HEK293 (cell line): ENCODE measurements at regions not wholly inside any gene's neighbourhood (a gene's known extent, or its start where the extent isn't known, plus 50 kb on each side); places are given as distances from the start of the nearest gene placed in this dataset.

Experiments
- CTCF ChIA-PET: fragments of 350-600 bp; formaldehyde crosslinking; extraction: SDS; loops from one replicate; lab custom pipeline; 2021; ENCODE audit warnings: antibody characterized with exemption; lab: Yijun Ruan, JAX
- POLR2A ChIA-PET: fragments of 300-600 bp; formaldehyde crosslinking; extraction: SDS; loops from one replicate; lab custom pipeline; 2020; ENCODE audit warnings: antibody characterized with exemption, inconsistent platforms; lab: Yijun Ruan, JAX
- H3K27ac ChIP-seq: fragments of 200-500 bp; sonication (Bioruptor generic); 2 replicates; pipeline ENCODE4 v1.5.1; 2014; ENCODE audit warnings: low read depth, low read length, control low read depth, inconsistent platforms; ENCODE audit errors: extremely low read depth
- H3K36me3 ChIP-seq, 2 experiments: fragments of 200-500 bp in 1 of 2; sonication (Bioruptor generic) in 1 of 2; 1 replicate in 1 of 2; 2 replicates in 1 of 2; pipeline ENCODE4 v1.5.1; 2014 to 2017; ENCODE audit warnings: inconsistent platforms in 2 of 2, low read length in 2 of 2; ENCODE audit not compliant: control insufficient read depth in 2 of 2, insufficient read depth in 1 of 2
- H3K4me1 ChIP-seq: fragments of 200-500 bp; sonication (Bioruptor generic); 2 replicates; pipeline ENCODE4 v1.5.1; 2014; ENCODE audit warnings: mild to moderate bottlenecking, low read length, inconsistent platforms; ENCODE audit not compliant: control insufficient read depth, insufficient read depth
- H3K4me3 ChIP-seq: 2 replicates; pipeline ENCODE4 v1.5.1; 2011; ENCODE audit warnings: low read depth, mild to moderate bottlenecking, control low read depth, low read length, moderate library complexity
- H3K9me3 ChIP-seq: fragments of 200-500 bp; sonication (Bioruptor generic); 2 replicates; pipeline ENCODE4 v1.5.1; 2014; ENCODE audit warnings: low read depth, low read length, inconsistent platforms; ENCODE audit not compliant: control insufficient read depth, insufficient read depth
- FEZF1 ChIP-seq: fragments of 450-650 bp; formaldehyde crosslinking; IDR thresholded peaks from 2 replicates; pipeline ENCODE4 v1.5.1; 2016; ENCODE audit warnings: missing biosample characterization, missing genetic modification characterization
- KLF8 ChIP-seq: fragments of 450-650 bp; formaldehyde crosslinking; IDR thresholded peaks from 2 replicates; pipeline ENCODE4 v1.5.1; 2016; ENCODE audit warnings: missing biosample characterization, missing genetic modification characterization
- OSR2 ChIP-seq: fragments of 450-650 bp; formaldehyde crosslinking; IDR thresholded peaks from 2 replicates; pipeline ENCODE4 v1.5.1; 2016; ENCODE audit warnings: missing biosample characterization, missing genetic modification characterization
- PRDM1 ChIP-seq: fragments of 450-650 bp; formaldehyde crosslinking; IDR thresholded peaks from 2 replicates; pipeline ENCODE4; 2016; ENCODE audit warnings: missing biosample characterization, missing genetic modification characterization
- PRDM6 ChIP-seq: fragments of 450-650 bp; formaldehyde crosslinking; IDR thresholded peaks from 2 replicates; pipeline ENCODE4 v1.5.1; 2017; ENCODE audit warnings: missing biosample characterization, missing genetic modification characterization
- TCF7L2 ChIP-seq: IDR thresholded peaks from 2 replicates; pipeline ENCODE4 v1.6.1; 2011; ENCODE audit warnings: low read depth, mild to moderate bottlenecking, inconsistent platforms, low read length, moderate library complexity, borderline replicate concordance
- TRIM28 ChIP-seq: IDR thresholded peaks from 2 replicates; pipeline ENCODE4 v1.6.1; 2011; ENCODE audit warnings: low read length, control low read depth, borderline replicate concordance
- YY2 ChIP-seq: fragments of 450-650 bp; formaldehyde crosslinking; IDR thresholded peaks from 2 replicates; pipeline ENCODE4 v1.5.1; 2016; ENCODE audit warnings: missing biosample characterization, missing genetic modification characterization
- ZBTB17 ChIP-seq: fragments of 450-650 bp; formaldehyde crosslinking; IDR thresholded peaks from 2 replicates; pipeline ENCODE4 v1.5.1; 2016; ENCODE audit warnings: missing biosample characterization, missing genetic modification characterization
- ZBTB21 ChIP-seq: fragments of 450-650 bp; formaldehyde crosslinking; IDR thresholded peaks from 2 replicates; pipeline ENCODE4 v1.5.1; 2017; ENCODE audit warnings: missing biosample characterization, missing genetic modification characterization
- ZBTB44 ChIP-seq: fragments of 450-650 bp; IDR thresholded peaks from 2 replicates; pipeline ENCODE4 v1.5.1; 2018; ENCODE audit warnings: missing biosample characterization, mild to moderate bottlenecking, missing genetic modification characterization
- ZNF280C ChIP-seq: fragments of 450-650 bp; formaldehyde crosslinking; IDR thresholded peaks from 2 replicates; pipeline ENCODE4 v1.5.1; 2016; ENCODE audit warnings: missing biosample characterization, missing genetic modification characterization
- ZNF335 ChIP-seq: fragments of 450-650 bp; formaldehyde crosslinking; conservative IDR thresholded peaks from 2 replicates; pipeline ENCODE4 v1.5.1; 2016; ENCODE audit warnings: missing biosample characterization, missing genetic modification characterization
- ZNF341 ChIP-seq: fragments of 450-650 bp; formaldehyde crosslinking; IDR thresholded peaks from 2 replicates; pipeline ENCODE4; 2016; ENCODE audit warnings: low read depth, missing biosample characterization, missing genetic modification characterization
- ZNF37A ChIP-seq: fragments of 450-650 bp; IDR thresholded peaks from 2 replicates; pipeline ENCODE4 v1.5.1; 2018; ENCODE audit warnings: missing biosample characterization, missing genetic modification characterization
- ZNF473 ChIP-seq: fragments of 450-650 bp; formaldehyde crosslinking; IDR thresholded peaks from 2 replicates; pipeline ENCODE4 v1.5.1; 2017; ENCODE audit warnings: missing biosample characterization, missing genetic modification characterization
- ZNF514 ChIP-seq: fragments of 450-650 bp; formaldehyde crosslinking; IDR thresholded peaks from 2 replicates; pipeline ENCODE4 v1.5.1; 2016; ENCODE audit warnings: missing biosample characterization, missing genetic modification characterization
- ZNF600 ChIP-seq: fragments of 450-650 bp; formaldehyde crosslinking; IDR thresholded peaks from 2 replicates; pipeline ENCODE4 v1.5.1; 2016; ENCODE audit warnings: missing biosample characterization, missing genetic modification characterization
- ZNF626 ChIP-seq: fragments of 450-650 bp; sonication (Bioruptor Pico); formaldehyde crosslinking; IDR thresholded peaks from 2 replicates; pipeline ENCODE4 v1.5.1; 2018; ENCODE audit warnings: missing biosample characterization, missing genetic modification characterization, inconsistent platforms
- ZNF670 ChIP-seq: fragments of 450-650 bp; formaldehyde crosslinking; IDR thresholded peaks from 2 replicates; pipeline ENCODE4 v1.5.1; 2016; ENCODE audit warnings: missing biosample characterization, missing genetic modification characterization, low read depth
- ZNF776 ChIP-seq: fragments of 450-650 bp; formaldehyde crosslinking; IDR thresholded peaks from 2 replicates; pipeline ENCODE4 v1.5.0; 2017; ENCODE audit warnings: missing biosample characterization, missing genetic modification characterization, borderline replicate concordance
- ZNF785 ChIP-seq: fragments of 450-650 bp; formaldehyde crosslinking; IDR thresholded peaks from 2 replicates; pipeline ENCODE4 v1.5.1; 2016; ENCODE audit warnings: missing biosample characterization, missing genetic modification characterization
- TF ChIP-seq, protein P1 (sequence below): fragments of 450-650 bp; formaldehyde crosslinking; IDR thresholded peaks from 2 replicates; pipeline ENCODE4 v1.5.1; 2017; ENCODE audit warnings: missing biosample characterization, missing genetic modification characterization

DNA sequence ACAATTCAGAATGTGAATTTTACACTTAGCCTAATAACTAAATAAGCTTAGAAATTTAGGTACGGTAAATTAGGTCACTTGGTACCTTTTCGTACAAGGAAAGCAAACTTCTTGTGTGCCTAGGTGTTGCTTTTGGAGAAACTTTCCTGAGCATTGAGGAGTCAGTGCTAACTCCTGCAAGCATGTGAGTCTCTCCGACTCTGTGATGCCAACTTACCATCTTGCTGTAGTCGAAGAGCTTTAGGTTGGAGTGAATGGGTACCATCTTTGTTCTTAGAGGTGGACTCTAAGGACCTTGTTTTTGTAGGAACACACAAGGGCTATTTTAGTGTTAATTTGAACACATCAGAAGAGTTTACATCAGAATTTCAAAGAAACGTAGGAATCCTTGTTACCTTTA, 688.9 kb downstream of the USP25 start (continued):
- TF ChIP-seq OSR2 (tag by site-specific recombination) (no peak), ZNF280C (tag by site-specific recombination) (no peak), ZNF514 (no peak), ZNF335 (tag by site-specific recombination) (no peak), ZNF341 (tag by site-specific recombination) (no peak), ZNF473 (tag by site-specific recombination) (no peak)

DNA sequence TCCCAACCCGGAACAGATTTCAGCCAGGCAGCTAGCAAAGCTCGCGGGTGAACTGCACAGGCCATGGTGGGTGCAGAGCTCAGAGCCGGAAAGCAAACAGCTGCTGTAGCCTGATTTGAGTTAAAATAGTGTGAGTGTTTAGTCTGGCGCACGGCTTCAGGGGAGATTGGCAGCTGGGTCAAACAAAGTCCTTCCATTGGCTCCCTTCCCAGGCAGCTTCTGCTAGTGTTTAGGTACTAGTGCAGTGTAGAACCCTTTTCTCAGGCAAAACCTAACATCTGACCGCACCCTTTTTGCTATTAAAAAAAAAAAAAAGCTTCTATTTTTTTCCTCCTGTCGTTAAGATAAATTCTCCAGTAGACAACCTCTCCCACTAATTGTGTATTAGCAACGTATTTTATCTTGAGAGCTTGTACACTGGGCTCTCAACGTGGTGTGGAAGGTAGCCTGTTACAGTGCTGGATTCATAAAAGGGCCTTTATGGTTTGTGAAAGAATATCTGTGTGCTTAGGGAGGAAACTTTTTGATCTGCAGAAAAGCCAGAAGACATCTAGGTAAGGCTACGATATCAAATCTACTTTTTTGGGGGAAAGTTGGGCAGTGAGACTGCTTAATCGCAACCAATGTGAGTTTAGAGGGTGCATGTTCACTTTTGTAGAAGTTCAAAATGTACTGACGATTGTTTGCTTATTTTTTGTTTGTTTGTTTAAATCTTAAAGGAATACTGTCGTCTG, 689.6 kb downstream of the USP25 start:
- Histone ChIP-seq H3K9me3 (no peaks in the 10 kb centered on the region), H3K36me3 (no peaks in the 10 kb centered on the region), H3K4me1 (peaks cover 30% of the 10 kb centered on the region), H3K27ac (peak overlapping the region; percentile 97), H3K4me3 (no peak overlapping the region)
- ChIA-PET POLR2A (no interaction called here), CTCF (no interaction called here)
- TF ChIP-seq ZNF670 (tag by site-specific recombination) (no peak), ZNF776 (tag by site-specific recombination) (no peak), FEZF1 (no peak), PRDM6 (peak; percentile 51; the same call in 1 of the 2 replicates), TRIM28 (peak; percentile 72; the same call in 1 of the 2 replicates), PRDM1 (peak; percentile 74), YY2 (tag by site-specific recombination) (no peak), OSR2 (tag by site-specific recombination) (peak; percentile 29; the same call in 1 of the 2 replicates), TCF7L2 (0 out of 2 replicates have a peak, but pooled peaks have one; percentile 7), ZNF473 (tag by site-specific recombination) (no peak), ZBTB17 (tag by site-specific recombination) (peak; percentile 34; the same call in 1 of the 2 replicates)
- TF ChIP-seq, protein P1, sequence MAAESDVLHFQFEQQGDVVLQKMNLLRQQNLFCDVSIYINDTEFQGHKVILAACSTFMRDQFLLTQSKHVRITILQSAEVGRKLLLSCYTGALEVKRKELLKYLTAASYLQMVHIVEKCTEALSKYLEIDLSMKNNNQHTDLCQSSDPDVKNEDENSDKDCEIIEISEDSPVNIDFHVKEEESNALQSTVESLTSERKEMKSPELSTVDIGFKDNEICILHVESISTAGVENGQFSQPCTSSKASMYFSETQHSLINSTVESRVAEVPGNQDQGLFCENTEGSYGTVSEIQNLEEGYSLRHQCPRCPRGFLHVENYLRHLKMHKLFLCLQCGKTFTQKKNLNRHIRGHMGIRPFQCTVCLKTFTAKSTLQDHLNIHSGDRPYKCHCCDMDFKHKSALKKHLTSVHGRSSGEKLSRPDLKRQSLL, result no peak

GRCh38 chr21:16420031-16420724, 690.4 kb downstream of the USP25 start:
- H3K36me3 ChIP-seq, result no peaks in the 10 kb centered on the region
- POLR2A ChIA-PET, result no interaction called here
- peak overlapping the region; percentile 8 for H3K4me3 ChIP-seq
- no peaks in the 10 kb centered on the region for H3K9me3 ChIP-seq
- CTCF ChIA-PET, result interaction anchor here (0.8 kb wide), 1 partner anchor 88 kb away, joined by 3 read pairs; no protein-coding TSS in a partner anchor
- peak overlapping the region; percentile 97 for H3K27ac ChIP-seq
- peaks cover 38% of the 10 kb centered on the region for H3K4me1 ChIP-seq
- TF ChIP-seq PRDM6, result peak; percentile 59
- TF ChIP-seq ZBTB44 (tag by site-specific recombination), result peak; percentile 96
- TF ChIP-seq ZNF341 (tag by site-specific recombination), result no peak
- TF ChIP-seq ZBTB21 (tag by site-specific recombination), result 0 out of 2 replicates have a peak, but pooled peaks have one; percentile 45
- TF ChIP-seq KLF8 (tag by site-specific recombination), result peak; percentile 30; the same call in 1 of the 2 replicates
- TF ChIP-seq ZNF37A (tag by site-specific recombination), result peak; percentile 78; the same call in 1 of the 2 replicates
- TF ChIP-seq ZNF785 (tag by site-specific recombination), result no peak
- no peak for TF ChIP-seq ZNF600 (tag by site-specific recombination)
- peak; percentile 78; the same call in 1 of the 2 replicates for TF ChIP-seq ZNF626 (tag by site-specific recombination)
